Activated CD8-positive, alpha-beta T cell treated with anti-CD3 and anti-CD28 coated beads for 36 hours (primary cell): ENCODE measurements at regions not wholly inside any gene's neighbourhood (a gene's known extent, or its start where the extent isn't known, plus 50 kb on each side); places are given as distances from the start of the nearest gene placed in this dataset.

ENCODE experiments used
- ATAC-seq: fragments of 200-7000 bp; cut with Tn5 transposase; one replicate; pipeline ENCODE4 v1.10.0; 2021; ENCODE audit warnings: mild to moderate bottlenecking, moderate library complexity
- CTCF ChIA-PET: fragments of 350-600 bp; sonication (Branson Sonifier 250); formaldehyde crosslinking; loops from one replicate; lab custom pipeline; 2021; ENCODE audit warnings: antibody characterized with exemption; lab: Charles Lee
- POLR2A ChIA-PET: fragments of 350-600 bp; sonication (Branson Sonifier 250); formaldehyde crosslinking; loops from one replicate; lab custom pipeline; 2021; ENCODE audit warnings: antibody characterized with exemption; lab: Charles Lee
- DNase-seq: peaks from one replicate; pipeline ENCODE4 v3.0.0-alpha.2; 2020
- H3K27ac Mint-ChIP-seq: one replicate; pipeline ENCODE4 v1.8.0; 2021; ENCODE audit warnings: mild to moderate bottlenecking, mixed read lengths
- H3K27me3 Mint-ChIP-seq: one replicate; pipeline ENCODE4 v1.8.0; 2021; ENCODE audit warnings: mixed read lengths
- H3K36me3 Mint-ChIP-seq: one replicate; pipeline ENCODE4 v1.8.0; 2021; ENCODE audit warnings: low read depth, mixed read lengths
- H3K4me1 Mint-ChIP-seq: one replicate; pipeline ENCODE4 v1.8.0; 2021; ENCODE audit warnings: low read depth, mixed read lengths
- H3K4me3 Mint-ChIP-seq: one replicate; pipeline ENCODE4 v1.8.0; 2021; ENCODE audit warnings: mild to moderate bottlenecking, moderate library complexity, mixed read lengths
- H3K9me3 Mint-ChIP-seq: one replicate; pipeline ENCODE4 v1.8.0; 2021; ENCODE audit warnings: mixed read lengths
- CTCF ChIP-seq: fragments of 200-600 bp; IDR thresholded peaks from one replicate; pipeline ENCODE4 v1.8.0; 2022; ENCODE audit warnings: antibody characterized with exemption, mild to moderate bottlenecking
- intact Hi-C: fragments of 100-400 bp; cut with micrococcal nuclease; formaldehyde crosslinking; loops from one replicate; pipeline ENCODE4 v1.10.0; 2022

DNA sequence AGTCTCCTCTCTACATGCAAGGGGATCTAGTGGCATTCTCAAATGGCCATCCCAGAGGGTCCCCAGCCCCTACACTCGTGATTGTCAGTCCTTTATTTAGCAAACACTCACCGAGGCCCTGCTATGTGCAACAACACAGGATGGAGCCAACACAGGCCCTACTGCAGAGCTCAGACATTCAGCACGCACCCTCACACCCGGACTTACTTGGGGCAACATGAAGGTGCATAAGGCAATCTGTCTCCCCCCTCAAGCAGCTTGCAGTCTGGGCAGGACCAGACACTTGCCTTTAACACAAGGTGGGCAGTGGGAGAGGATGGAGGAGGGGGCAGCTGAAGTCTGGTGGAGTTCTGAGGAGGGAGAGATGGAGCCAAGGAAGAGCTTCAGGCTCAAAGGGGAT is 258.4 kb downstream of the XXYLT1 start:
- Mint-ChIP-seq H3K4me3 (no peak overlapping the region), H3K4me1 (peaks cover 3% of the 10 kb centered on the region), H3K36me3 (no peaks in the 10 kb centered on the region), H3K27ac (no peak overlapping the region), H3K27me3 (peaks cover 1% of the 10 kb centered on the region), H3K9me3 (no peaks in the 10 kb centered on the region)
- ChIA-PET POLR2A (no interaction called here), CTCF (no interaction called here)
- ATAC-seq (no peak), DNase-seq (no peak)
- no peak for TF ChIP-seq CTCF
- intact Hi-C loops: loop anchor here (5.0 kb wide), 1 partner anchor 250 kb away; no protein-coding TSS in a partner anchor

- POLR2A ChIA-PET: interaction anchor here (0.9 kb wide), 1 partner anchor 10 kb away, joined by 3 read pairs; no protein-coding TSS in a partner anchor
- no peak overlapping the region for H3K27ac Mint-ChIP-seq
- no peak for TF ChIP-seq CTCF
- peaks cover 1% of the 10 kb centered on the region for H3K27me3 Mint-ChIP-seq
- no peaks in the 10 kb centered on the region for H3K9me3 Mint-ChIP-seq
- intact Hi-C loops: loop anchor here (5.0 kb wide), 1 partner anchor 249 kb away; no protein-coding TSS in a partner anchor
- CTCF ChIA-PET: interaction anchor here (1.0 kb wide), 1 partner anchor 331 kb away, joined by 3 read pairs; no protein-coding TSS in a partner anchor
- no peak for ATAC-seq
- no peak for DNase-seq
- H3K4me3 Mint-ChIP-seq: no peak overlapping the region
- peaks cover 3% of the 10 kb centered on the region for H3K4me1 Mint-ChIP-seq
- no peaks in the 10 kb centered on the region for H3K36me3 Mint-ChIP-seq
Observed at GRCh38 chr3:195013411-195014361, 257.3 kb downstream of the XXYLT1 start.

GRCh38 chr3:195015021-195015420 is 255.9 kb downstream of the XXYLT1 start:
- Mint-ChIP-seq H3K4me1 (peaks cover 3% of the 10 kb centered on the region), H3K4me3 (no peak overlapping the region), H3K36me3 (no peaks in the 10 kb centered on the region), H3K27me3 (peaks cover 4% of the 10 kb centered on the region), H3K27ac (no peak overlapping the region), H3K9me3 (no peaks in the 10 kb centered on the region)
- intact Hi-C loops: no loop called here
- CTCF ChIA-PET: no interaction called here
- ATAC-seq: no peak
- no peak for DNase-seq
- POLR2A ChIA-PET: no interaction called here
- no peak for TF ChIP-seq CTCF

- H3K27ac Mint-ChIP-seq: no peak overlapping the region
- no peak overlapping the region for H3K4me3 Mint-ChIP-seq
- H3K36me3 Mint-ChIP-seq: no peaks in the 10 kb centered on the region
- H3K27me3 Mint-ChIP-seq: peaks cover 6% of the 10 kb centered on the region
- intact Hi-C loops: no loop called here
- no peak for ATAC-seq
- no peak for TF ChIP-seq CTCF
- no peaks in the 10 kb centered on the region for H3K9me3 Mint-ChIP-seq
- no peak for DNase-seq
- ChIA-PET CTCF (interaction anchor here (1.5 kb wide), 1 partner anchor 90 kb away, joined by 4 read pairs; no protein-coding TSS in a partner anchor), POLR2A (no interaction called here)
- peaks cover 3% of the 10 kb centered on the region for H3K4me1 Mint-ChIP-seq
Observed at GRCh38 chr3:195017151-195017550, 253.8 kb downstream of the XXYLT1 start.
